Muscle of arm (tissue), 1 donor: ENCODE measurements at regions not wholly inside any gene's neighbourhood (a gene's known extent, or its start where the extent isn't known, plus 50 kb on each side); places are given as distances from the start of the nearest gene placed in this dataset.

ENCODE experiments used
- DNase-seq: peaks from one replicate; pipeline ENCODE4 v3.0.0-alpha.2; 2013

- DNase-seq, result no peak
These were observed 117.5 kb downstream of the SNX19 start for GRCh38 chr11:130798801-130799200.

DNA sequence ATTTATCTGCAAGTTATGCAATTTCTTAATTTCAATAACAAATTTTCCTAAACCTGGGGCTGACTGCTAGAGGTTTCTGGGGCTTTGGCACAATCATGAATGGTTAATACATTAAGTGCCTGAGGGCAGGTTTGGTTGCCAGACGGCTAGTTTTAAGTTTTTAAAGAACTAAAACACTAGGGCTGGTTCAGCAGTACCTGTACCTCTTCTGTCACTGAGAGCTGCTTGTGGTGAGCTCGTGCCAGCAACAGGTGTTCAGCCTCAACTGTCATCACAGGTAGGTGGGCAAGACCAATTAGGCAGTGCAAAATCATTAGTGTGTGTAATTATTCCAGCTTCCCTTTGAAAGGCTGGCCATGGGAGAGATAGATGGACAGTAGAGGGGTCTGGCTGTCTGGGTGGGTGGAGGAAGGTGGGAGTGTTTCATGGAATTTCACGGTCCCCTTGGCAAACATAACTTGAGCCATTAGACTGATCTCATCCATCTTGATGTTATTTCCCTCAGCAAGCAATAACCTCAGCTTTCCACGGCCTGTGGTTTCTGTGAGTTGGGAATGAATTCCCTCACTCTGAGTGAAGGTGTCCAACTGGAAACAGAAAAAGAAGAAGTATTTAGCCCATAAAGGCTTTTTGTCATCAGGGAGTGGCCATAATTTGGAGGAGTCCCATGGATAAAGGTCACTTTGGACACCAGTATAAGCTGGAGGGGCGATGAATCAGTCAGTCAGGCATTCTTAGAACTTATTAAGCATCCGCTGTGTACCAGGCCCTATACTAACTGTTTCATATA, 114.8 kb downstream of the SNX19 start:
- no peak for DNase-seq

DNA sequence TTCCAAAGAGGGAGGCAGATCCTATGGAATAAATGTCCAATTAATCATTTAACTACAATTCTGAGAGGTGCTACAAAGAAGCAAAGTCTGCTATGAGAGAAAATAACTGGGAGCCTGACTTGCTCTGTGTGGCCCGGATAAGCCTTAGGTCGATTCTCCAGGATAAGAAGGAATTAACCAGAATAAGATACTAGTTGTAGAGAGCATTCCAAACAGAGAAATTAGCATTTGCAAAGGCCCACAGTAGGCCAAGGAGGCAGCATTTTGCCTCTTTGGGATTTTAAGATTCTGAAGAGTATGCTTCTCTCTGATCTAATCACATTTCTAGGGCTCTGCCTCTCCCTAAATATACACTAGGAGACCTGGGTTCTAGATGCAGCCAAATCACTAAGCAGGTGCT, 113.7 kb downstream of the SNX19 start:
- no peak for DNase-seq

GRCh38 chr11:130804306-130805076, 111.8 kb downstream of the SNX19 start:
- no peak for DNase-seq

GRCh38 chr11:130806746-130807145, 109.5 kb downstream of the SNX19 start:
- DNase-seq, result no peak

DNA sequence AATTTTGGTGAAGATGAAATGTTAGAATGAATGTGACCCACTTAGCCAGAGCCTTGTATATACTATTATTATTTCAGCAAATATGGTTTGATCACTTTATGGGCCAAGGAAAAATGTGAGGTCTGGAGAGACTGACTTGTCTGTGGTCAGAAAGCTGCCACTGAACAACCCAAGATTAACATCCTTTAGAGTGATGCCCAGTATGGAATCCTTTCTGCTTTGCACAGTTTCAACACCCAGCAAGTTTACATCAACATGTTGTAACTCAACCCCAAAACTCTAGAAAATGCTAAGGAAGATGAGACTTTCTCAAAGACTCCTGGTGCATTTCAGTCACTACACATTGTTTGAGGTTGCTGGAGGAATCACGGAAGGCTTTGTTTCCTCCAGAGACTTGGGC, 107.7 kb downstream of the SNX19 start:
- no peak for DNase-seq

GRCh38 chr11:130813196-130813595, 103.1 kb downstream of the SNX19 start:
- DNase-seq, result no peak

- DNase-seq, result no peak
These were observed 102.6 kb downstream of the SNX19 start for GRCh38 chr11:130813638-130814037.

DNA sequence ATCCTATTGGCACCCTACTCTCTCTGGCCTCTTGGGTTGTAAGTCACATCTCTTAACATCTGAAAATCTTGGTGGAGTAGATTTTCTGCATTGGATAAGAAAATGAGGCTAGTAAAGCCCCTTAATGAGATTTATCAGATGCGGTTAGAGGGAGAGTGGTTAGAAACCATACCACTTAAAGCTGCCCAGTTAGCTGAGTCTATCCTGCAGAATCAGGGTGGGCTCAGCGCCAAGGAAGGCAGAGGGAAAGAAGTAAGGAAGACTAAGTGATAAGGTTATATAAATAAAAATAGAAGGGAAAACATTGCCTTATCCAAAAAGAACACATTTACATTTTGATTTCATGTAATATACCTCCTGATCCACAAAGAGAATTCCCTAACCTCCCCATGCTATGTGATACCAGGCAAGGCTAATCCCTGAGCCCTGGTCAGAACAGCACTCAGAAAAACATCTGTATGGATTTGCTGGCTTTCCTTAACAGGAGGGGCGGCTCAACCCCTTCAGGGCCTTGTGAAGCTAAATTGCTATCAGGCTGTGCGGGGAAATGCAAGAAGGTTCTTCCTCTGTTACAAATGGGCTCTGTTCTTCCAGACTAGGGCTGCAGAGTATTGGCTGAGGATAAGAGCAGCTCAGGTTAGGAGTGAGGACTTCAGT, 101.7 kb downstream of the SNX19 start:
- DNase-seq, result no peak

GRCh38 chr11:130815097-130815802, 101.0 kb downstream of the SNX19 start:
- no peak for DNase-seq

DNA sequence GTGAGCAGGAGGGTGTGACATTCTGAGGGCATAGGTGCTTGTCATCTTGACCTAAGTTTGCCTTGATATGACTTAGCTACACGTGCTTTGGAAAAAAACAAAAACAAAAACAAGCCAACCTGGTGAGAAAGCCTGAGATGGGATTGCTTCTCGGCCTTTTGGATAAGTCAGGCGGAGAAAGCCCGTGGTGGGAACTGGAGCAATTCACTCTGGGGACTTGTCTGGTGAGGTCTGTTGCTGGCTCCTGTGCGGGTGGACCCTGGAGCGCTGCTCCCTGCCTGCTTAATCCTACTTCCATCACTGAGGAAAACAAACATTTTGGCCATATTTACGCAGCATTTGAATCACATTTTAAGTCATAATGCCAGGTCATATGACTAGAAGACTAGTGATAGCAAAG, 100.3 kb downstream of the SNX19 start:
- no peak for DNase-seq

DNA sequence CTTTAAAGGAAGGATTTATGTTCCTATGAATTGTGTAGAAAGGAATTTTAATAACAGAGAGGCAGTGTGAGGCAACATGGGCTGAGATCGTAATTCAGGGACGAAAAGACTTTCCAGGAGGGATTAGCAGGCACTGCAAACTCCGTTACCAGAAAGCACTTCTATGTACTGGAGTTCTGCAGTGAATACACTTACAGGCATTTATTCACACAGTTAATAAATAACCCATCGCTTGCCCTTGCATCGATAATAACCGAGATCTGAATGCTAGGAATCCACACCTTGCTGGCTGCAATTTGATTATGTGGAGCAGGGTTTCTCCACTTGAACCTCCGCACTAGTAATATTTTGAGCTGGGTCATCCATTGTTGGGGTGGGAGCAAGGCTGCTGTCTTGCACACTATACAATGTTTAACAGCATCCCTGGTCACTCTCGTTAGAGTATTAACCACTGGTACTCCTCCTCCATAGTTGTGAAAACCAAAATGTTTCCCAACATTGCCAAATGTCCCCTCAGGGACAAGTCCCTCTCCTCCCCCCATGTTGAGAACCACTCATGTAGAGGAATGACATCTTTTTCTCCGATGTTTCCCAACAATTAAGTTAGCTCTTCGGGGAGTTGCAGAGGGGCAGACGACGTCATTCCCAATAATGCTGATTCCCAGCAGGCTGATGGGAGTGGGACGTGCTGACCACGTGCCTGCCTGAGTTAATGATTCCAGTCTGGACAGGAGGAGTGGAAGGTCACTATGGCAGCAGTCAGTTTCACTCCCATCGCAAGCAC, 99.5 kb downstream of the SNX19 start:
- DNase-seq, result no peak

- DNase-seq, result peak; percentile 79
These were observed 98.8 kb downstream of the SNX19 start for GRCh38 chr11:130817330-130817944.

- no peak for DNase-seq
These were observed 96.7 kb downstream of the SNX19 start for GRCh38 chr11:130819625-130820024.
